HEK293 (cell line): ENCODE measurements at regions not wholly inside any gene's neighbourhood (a gene's known extent, or its start where the extent isn't known, plus 50 kb on each side); places are given as distances from the start of the nearest gene placed in this dataset.

Source experiments
- CTCF ChIA-PET: fragments of 350-600 bp; formaldehyde crosslinking; extraction: SDS; loops from one replicate; lab custom pipeline; 2021; ENCODE audit warnings: antibody characterized with exemption; lab: Yijun Ruan, JAX
- POLR2A ChIA-PET: fragments of 300-600 bp; formaldehyde crosslinking; extraction: SDS; loops from one replicate; lab custom pipeline; 2020; ENCODE audit warnings: antibody characterized with exemption, inconsistent platforms; lab: Yijun Ruan, JAX
- H3K27ac ChIP-seq: fragments of 200-500 bp; sonication (Bioruptor generic); 2 replicates; pipeline ENCODE4 v1.5.1; 2014; ENCODE audit warnings: low read depth, low read length, control low read depth, inconsistent platforms; ENCODE audit errors: extremely low read depth
- H3K36me3 ChIP-seq, 2 experiments: fragments of 200-500 bp in 1 of 2; sonication (Bioruptor generic) in 1 of 2; 1 replicate in 1 of 2; 2 replicates in 1 of 2; pipeline ENCODE4 v1.5.1; 2014 to 2017; ENCODE audit warnings: inconsistent platforms in 2 of 2, low read length in 2 of 2; ENCODE audit not compliant: control insufficient read depth in 2 of 2, insufficient read depth in 1 of 2
- H3K4me1 ChIP-seq: fragments of 200-500 bp; sonication (Bioruptor generic); 2 replicates; pipeline ENCODE4 v1.5.1; 2014; ENCODE audit warnings: mild to moderate bottlenecking, low read length, inconsistent platforms; ENCODE audit not compliant: control insufficient read depth, insufficient read depth
- H3K4me3 ChIP-seq: 2 replicates; pipeline ENCODE4 v1.5.1; 2011; ENCODE audit warnings: low read depth, mild to moderate bottlenecking, control low read depth, low read length, moderate library complexity
- H3K9me3 ChIP-seq: fragments of 200-500 bp; sonication (Bioruptor generic); 2 replicates; pipeline ENCODE4 v1.5.1; 2014; ENCODE audit warnings: low read depth, low read length, inconsistent platforms; ENCODE audit not compliant: control insufficient read depth, insufficient read depth
- HOXA7 ChIP-seq: sonication (generic); formaldehyde crosslinking; IDR thresholded peaks from 2 replicates; pipeline ENCODE4 v1.8.1; 2022; ENCODE audit warnings: missing genetic modification reagents, borderline replicate concordance
- IKZF3 ChIP-seq: fragments of 450-650 bp; IDR thresholded peaks from 2 replicates; pipeline ENCODE4 v1.5.0; 2018; ENCODE audit warnings: missing biosample characterization, mild to moderate bottlenecking, missing genetic modification characterization, moderate library complexity
- KLF1 ChIP-seq: fragments of 450-650 bp; formaldehyde crosslinking; IDR thresholded peaks from 2 replicates; pipeline ENCODE4 v1.5.1; 2016; ENCODE audit warnings: missing biosample characterization, missing genetic modification characterization
- OSR2 ChIP-seq: fragments of 450-650 bp; formaldehyde crosslinking; IDR thresholded peaks from 2 replicates; pipeline ENCODE4 v1.5.1; 2016; ENCODE audit warnings: missing biosample characterization, missing genetic modification characterization
- PRDM4 ChIP-seq: fragments of 450-650 bp; formaldehyde crosslinking; IDR thresholded peaks from 2 replicates; pipeline ENCODE4 v1.5.1; 2017; ENCODE audit warnings: missing biosample characterization, missing genetic modification characterization
- RBAK ChIP-seq: fragments of 450-650 bp; formaldehyde crosslinking; IDR thresholded peaks from 2 replicates; pipeline ENCODE4 v1.5.1; 2016; ENCODE audit warnings: missing biosample characterization, missing genetic modification characterization
- SP3 ChIP-seq: fragments of 450-650 bp; formaldehyde crosslinking; IDR thresholded peaks from 2 replicates; pipeline ENCODE4 v1.5.1; 2016; ENCODE audit warnings: missing biosample characterization, missing genetic modification characterization
- WT1 ChIP-seq: fragments of 450-650 bp; formaldehyde crosslinking; IDR thresholded peaks from 2 replicates; pipeline ENCODE4 v1.5.1; 2016; ENCODE audit warnings: missing biosample characterization, missing genetic modification characterization
- ZEB2 ChIP-seq: fragments of 450-650 bp; formaldehyde crosslinking; IDR thresholded peaks from 2 replicates; pipeline ENCODE4 v1.5.1; 2016; ENCODE audit warnings: missing biosample characterization, missing genetic modification characterization
- ZNF133 ChIP-seq: fragments of 450-650 bp; formaldehyde crosslinking; IDR thresholded peaks from 2 replicates; pipeline ENCODE4 v1.5.1; 2016; ENCODE audit warnings: missing biosample characterization, missing genetic modification characterization
- ZNF140 ChIP-seq: fragments of 450-650 bp; formaldehyde crosslinking; IDR thresholded peaks from 2 replicates; pipeline ENCODE4 v1.5.1; 2016; ENCODE audit warnings: missing biosample characterization, missing genetic modification characterization
- ZNF266 ChIP-seq: fragments of 450-650 bp; formaldehyde crosslinking; IDR thresholded peaks from 2 replicates; pipeline ENCODE4 v1.5.1; 2016; ENCODE audit warnings: missing biosample characterization, missing genetic modification characterization, low read depth
- ZNF280D ChIP-seq: fragments of 450-650 bp; formaldehyde crosslinking; IDR thresholded peaks from 2 replicates; pipeline ENCODE4 v1.5.1; 2016; ENCODE audit warnings: missing biosample characterization, missing genetic modification characterization
- ZNF362 ChIP-seq: fragments of 450-650 bp; formaldehyde crosslinking; IDR thresholded peaks from 2 replicates; pipeline ENCODE4 v1.5.1; 2016; ENCODE audit warnings: missing biosample characterization, missing genetic modification characterization
- ZNF510 ChIP-seq: fragments of 450-650 bp; formaldehyde crosslinking; IDR thresholded peaks from 2 replicates; pipeline ENCODE4 v1.5.1; 2018; ENCODE audit warnings: mild to moderate bottlenecking, missing genetic modification characterization, missing biosample characterization; ENCODE audit not compliant: insufficient replicate concordance
- ZNF530 ChIP-seq: fragments of 450-650 bp; formaldehyde crosslinking; IDR thresholded peaks from 2 replicates; pipeline ENCODE4 v1.5.1; 2016; ENCODE audit warnings: low read depth, missing biosample characterization, missing genetic modification characterization
- ZNF544 ChIP-seq: fragments of 450-650 bp; formaldehyde crosslinking; IDR thresholded peaks from 2 replicates; pipeline ENCODE4 v1.5.0; 2017; ENCODE audit warnings: missing biosample characterization, missing genetic modification characterization
- ZNF654 ChIP-seq: fragments of 450-650 bp; formaldehyde crosslinking; IDR thresholded peaks from 2 replicates; pipeline ENCODE4 v1.5.1; 2016; ENCODE audit warnings: low read depth, missing biosample characterization, missing genetic modification characterization
- ZNF830 ChIP-seq: fragments of 450-650 bp; IDR thresholded peaks from 2 replicates; pipeline ENCODE4 v1.5.0; 2018; ENCODE audit warnings: missing biosample characterization, missing genetic modification characterization, low read depth, mild to moderate bottlenecking, moderate library complexity
- ZSCAN16 ChIP-seq: fragments of 450-650 bp; formaldehyde crosslinking; IDR thresholded peaks from 2 replicates; pipeline ENCODE4 v1.5.1; 2016; ENCODE audit warnings: missing biosample characterization, missing genetic modification characterization
- ZSCAN30 ChIP-seq: fragments of 450-650 bp; IDR thresholded peaks from 2 replicates; pipeline ENCODE4 v1.5.1; 2018; ENCODE audit warnings: missing biosample characterization, mild to moderate bottlenecking, missing genetic modification characterization, moderate library complexity

- no peak for TF ChIP-seq ZNF280D
Observed at GRCh38 chr6:74609871-74610270, 596.0 kb downstream of the COL12A1 start (continued).

GRCh38 chr6:74607934-74608333 is 597.9 kb downstream of the COL12A1 start:
- Histone ChIP-seq H3K4me3 (no peak overlapping the region), H3K4me1 (no peaks in the 10 kb centered on the region), H3K27ac (no peak overlapping the region), H3K36me3 (no peaks in the 10 kb centered on the region), H3K9me3 (no peaks in the 10 kb centered on the region)
- CTCF ChIA-PET = interaction anchor here (0.6 to 1.2 kb wide), 3 partner anchors 14 to 142 kb away, joined by 3 to 5 read pairs (median 3); no protein-coding TSS in a partner anchor
- TF ChIP-seq ZNF530 (no peak), PRDM4 (tag by site-specific recombination) (no peak)
- POLR2A ChIA-PET = no interaction called here

- no peak overlapping the region for H3K27ac ChIP-seq
- no peak overlapping the region for H3K4me3 ChIP-seq
- ChIA-PET CTCF (interaction anchor here (0.6 to 1.2 kb wide), 2 partner anchors 13 to 142 kb away, joined by 3 to 5 read pairs; no protein-coding TSS in a partner anchor), POLR2A (no interaction called here)
- TF ChIP-seq RBAK (tag by site-specific recombination) (no peak), SP3 (tag by site-specific recombination) (no peak), IKZF3 (tag by site-specific recombination) (no peak), WT1 (no peak), ZNF140 (tag by site-specific recombination) (no peak)
- no peaks in the 10 kb centered on the region for H3K4me1 ChIP-seq
- no peaks in the 10 kb centered on the region for H3K36me3 ChIP-seq
- H3K9me3 ChIP-seq = no peaks in the 10 kb centered on the region
Observed at GRCh38 chr6:74607468-74607867, 598.4 kb downstream of the COL12A1 start.

GRCh38 chr6:74606582-74607071 is 599.2 kb downstream of the COL12A1 start:
- Histone ChIP-seq H3K9me3 (no peaks in the 10 kb centered on the region), H3K4me1 (no peaks in the 10 kb centered on the region), H3K4me3 (no peak overlapping the region), H3K36me3 (no peaks in the 10 kb centered on the region), H3K27ac (no peak overlapping the region)
- TF ChIP-seq ZNF140 (tag by site-specific recombination) (no peak), ZSCAN30 (tag by site-specific recombination) (no peak), ZNF530 (no peak), HOXA7 (no peak), ZSCAN16 (tag by site-specific recombination) (no peak), ZNF830 (no peak), OSR2 (tag by site-specific recombination) (no peak), KLF1 (no peak), ZNF362 (tag by site-specific recombination) (no peak), ZNF654 (tag by site-specific recombination) (no peak), ZNF510 (tag by site-specific recombination) (no peak), ZNF544 (no peak), ZEB2 (tag by site-specific recombination) (no peak), ZNF133 (tag by site-specific recombination) (no peak), ZNF266 (tag by site-specific recombination) (no peak)
- CTCF ChIA-PET = no interaction called here
- POLR2A ChIA-PET = no interaction called here
